AG09319 (cell line): ENCODE measurements at regions not wholly inside any gene's neighbourhood (a gene's known extent, or its start where the extent isn't known, plus 50 kb on each side); places are given as distances from the start of the nearest gene placed in this dataset.

Experiments used
- DNase-seq: peaks from one replicate; pipeline ENCODE4 v3.0.0-alpha.2; 2010; ENCODE audit warnings: low read depth; ENCODE audit errors: extremely low read depth
- TF ChIP-seq, protein P1 (sequence below): IDR thresholded peaks from 2 replicates; pipeline ENCODE4 v1.5.1; 2011; ENCODE audit warnings: low read depth, mild to moderate bottlenecking, inconsistent platforms, low read length, moderate library complexity

DNA sequence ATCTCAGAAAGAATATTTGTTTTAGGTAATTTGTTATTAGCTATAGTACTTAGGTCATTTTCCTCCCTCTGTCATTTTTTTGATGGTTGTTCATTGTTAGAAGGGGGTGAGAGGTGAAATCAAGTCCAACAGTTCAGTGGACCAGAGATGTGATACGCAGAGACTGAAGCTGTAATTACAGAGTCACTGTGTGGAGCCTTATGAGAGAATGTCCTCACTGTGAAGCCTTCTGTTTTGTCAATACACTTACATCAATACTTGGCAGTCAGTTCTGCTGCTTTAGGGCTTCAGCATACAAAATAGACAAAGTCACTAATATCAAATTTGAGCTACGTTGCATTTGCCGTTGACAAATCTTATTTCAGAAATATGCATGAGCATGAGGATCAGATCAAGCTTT, 692.5 kb downstream of the C4orf33 start:
- TF ChIP-seq, protein P1, sequence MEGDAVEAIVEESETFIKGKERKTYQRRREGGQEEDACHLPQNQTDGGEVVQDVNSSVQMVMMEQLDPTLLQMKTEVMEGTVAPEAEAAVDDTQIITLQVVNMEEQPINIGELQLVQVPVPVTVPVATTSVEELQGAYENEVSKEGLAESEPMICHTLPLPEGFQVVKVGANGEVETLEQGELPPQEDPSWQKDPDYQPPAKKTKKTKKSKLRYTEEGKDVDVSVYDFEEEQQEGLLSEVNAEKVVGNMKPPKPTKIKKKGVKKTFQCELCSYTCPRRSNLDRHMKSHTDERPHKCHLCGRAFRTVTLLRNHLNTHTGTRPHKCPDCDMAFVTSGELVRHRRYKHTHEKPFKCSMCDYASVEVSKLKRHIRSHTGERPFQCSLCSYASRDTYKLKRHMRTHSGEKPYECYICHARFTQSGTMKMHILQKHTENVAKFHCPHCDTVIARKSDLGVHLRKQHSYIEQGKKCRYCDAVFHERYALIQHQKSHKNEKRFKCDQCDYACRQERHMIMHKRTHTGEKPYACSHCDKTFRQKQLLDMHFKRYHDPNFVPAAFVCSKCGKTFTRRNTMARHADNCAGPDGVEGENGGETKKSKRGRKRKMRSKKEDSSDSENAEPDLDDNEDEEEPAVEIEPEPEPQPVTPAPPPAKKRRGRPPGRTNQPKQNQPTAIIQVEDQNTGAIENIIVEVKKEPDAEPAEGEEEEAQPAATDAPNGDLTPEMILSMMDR = no peak

DNA sequence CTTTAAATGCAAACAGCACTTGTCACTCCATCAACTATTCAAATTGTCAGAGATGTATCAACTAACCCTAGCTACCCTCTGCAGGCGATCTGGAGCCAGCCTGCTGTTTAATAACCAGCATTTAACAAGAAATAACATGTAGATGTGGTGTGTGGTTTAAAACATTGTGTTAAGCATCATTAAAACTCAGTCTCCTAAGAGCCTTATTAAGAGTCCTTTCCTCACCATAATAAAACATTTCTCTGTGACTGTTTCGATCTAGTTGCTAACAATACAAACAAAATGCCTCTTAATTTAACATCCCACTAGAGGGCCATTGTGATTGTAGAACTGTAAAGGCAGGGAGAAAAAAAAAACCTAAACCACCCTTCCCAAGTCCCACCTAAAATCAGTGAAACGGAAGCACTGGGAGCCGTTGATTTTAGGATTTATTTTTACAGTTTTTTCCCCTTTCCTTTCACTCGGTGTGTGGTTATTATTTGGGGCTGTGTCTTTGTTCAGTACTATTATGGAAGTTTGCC, 708.6 kb downstream of the C4orf33 start:
- TF ChIP-seq, protein P1 = no peak
- DNase-seq = no peak

More for the DNA sequence above, 692.5 kb downstream of the C4orf33 start:
- DNase-seq = no peak

DNA sequence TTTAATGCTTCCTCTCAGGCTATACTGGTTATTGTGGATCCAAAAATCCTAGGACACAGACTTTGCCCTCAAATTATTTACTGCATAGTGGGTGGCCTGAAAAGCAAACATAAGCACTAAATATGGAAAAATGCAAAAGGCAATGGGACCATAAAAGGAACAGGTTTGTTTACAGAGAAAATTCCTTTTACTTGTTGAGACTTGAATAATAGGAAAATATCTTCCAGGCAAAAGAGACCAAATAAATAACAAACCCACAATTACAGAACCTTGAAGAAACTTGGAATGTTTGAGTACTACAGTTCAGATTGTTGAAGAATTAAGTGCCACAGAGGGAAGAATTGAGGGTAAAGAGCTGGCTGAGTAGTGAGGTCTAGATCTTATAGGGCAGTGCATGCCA, 711.0 kb downstream of the C4orf33 start:
- TF ChIP-seq, protein P1 = no peak
- DNase-seq = no peak

DNA sequence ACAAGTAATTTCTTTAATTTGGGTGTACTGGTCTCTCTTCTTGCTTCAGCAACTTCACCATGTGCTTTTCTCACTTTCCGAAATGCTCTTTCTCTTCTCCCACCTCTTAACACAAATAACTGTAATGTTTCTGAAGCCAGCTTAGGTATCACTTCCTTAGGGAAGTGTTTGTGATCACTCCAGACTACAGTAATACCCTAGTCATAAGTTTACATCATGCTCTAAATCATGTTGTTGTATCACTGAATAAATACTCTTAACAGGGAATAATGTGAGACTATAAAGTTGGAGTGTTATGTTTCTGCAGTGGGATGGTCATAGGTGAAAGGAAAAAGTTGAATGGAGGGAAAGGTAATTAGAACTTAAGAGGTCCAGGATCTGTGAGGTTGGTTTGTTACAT, 712.3 kb downstream of the C4orf33 start:
- DNase-seq = no peak
- TF ChIP-seq, protein P1 = no peak

DNA sequence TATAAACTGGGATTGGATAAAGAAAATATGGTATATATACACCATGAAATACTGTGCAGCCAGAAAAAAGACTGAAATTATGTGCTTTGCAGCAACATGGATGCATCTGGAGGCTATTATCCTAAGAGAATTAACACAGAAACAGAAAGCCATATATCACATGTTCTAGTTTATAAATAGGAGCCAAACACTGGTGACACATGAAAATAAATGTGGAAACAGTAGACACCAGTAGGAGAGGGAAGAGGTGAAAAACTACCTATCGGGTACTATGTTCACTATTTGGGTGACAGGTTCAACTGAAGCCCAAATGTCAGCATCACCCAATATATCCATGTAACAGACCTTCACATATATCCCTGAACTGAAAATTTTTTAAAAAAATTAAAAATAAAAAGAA, 725.1 kb downstream of the C4orf33 start:
- TF ChIP-seq, protein P1 = no peak
- DNase-seq = no peak

DNA sequence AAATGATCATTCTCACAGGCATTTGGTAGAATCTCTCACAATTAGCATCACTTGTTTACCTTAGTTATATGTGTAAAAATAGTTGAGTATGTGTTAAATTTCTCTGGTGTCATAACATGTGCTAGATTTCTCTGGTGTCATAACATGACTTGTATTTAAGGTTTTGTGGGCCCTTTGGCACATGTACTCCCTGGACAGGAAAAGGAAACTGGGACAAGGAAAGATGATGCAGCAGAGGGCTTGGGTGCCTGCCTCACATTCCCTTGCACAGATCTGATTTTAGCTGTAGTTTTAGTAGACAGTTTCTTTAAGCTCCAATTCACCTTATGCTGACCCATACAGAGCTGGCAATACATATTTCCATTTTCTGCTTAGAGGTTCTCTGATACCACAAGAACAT, 726.0 kb downstream of the C4orf33 start:
- TF ChIP-seq, protein P1 = no peak
- DNase-seq = no peak

DNA sequence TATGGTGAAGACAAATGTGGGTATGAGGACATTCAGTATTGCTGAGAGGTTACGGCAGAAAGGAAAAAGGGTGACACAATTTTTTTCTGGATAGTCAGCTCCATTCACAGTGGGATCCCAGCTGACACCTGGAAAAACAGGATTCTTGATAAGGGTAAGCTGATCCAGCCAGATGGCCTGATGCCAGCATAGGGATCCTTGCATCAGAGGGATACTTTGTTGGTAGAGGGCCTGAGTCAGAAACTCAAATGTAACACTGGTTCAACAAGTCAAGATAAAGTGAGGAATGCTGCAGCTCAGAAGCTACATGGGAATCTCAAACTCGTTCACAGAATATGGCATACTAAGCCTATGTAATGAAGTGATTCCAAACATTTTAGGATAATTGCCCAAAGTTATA, 726.7 kb downstream of the C4orf33 start:
- TF ChIP-seq, protein P1 = no peak
- DNase-seq = no peak
